Neuronal stem cell (in vitro differentiated cells): ENCODE measurements at regions not wholly inside any gene's neighbourhood (a gene's known extent, or its start where the extent isn't known, plus 50 kb on each side); places are given as distances from the start of the nearest gene placed in this dataset.
"Not testable (repeated sequence)": the region's sequence is repeated elsewhere in the genome, so short reads cannot be mapped to it uniquely, and the experiment has no call there.

Source experiments
- DNase-seq: peaks from one replicate; pipeline ENCODE4 v3.0.0-alpha.2; 2013; ENCODE audit warnings: low spot score
- H2AFZ ChIP-seq: one replicate; pipeline ENCODE4 v1.6.1; 2013; ENCODE audit warnings: mild to moderate bottlenecking, low read length, inconsistent platforms
- H2AK5ac ChIP-seq: 2 replicates; pipeline ENCODE4 v1.6.1; 2013; ENCODE audit warnings: low read depth, mild to moderate bottlenecking, inconsistent platforms, low read length, moderate library complexity, mixed read lengths
- H2BK120ac ChIP-seq: 2 replicates; pipeline ENCODE4 v1.6.1; 2013; ENCODE audit warnings: low read depth, mild to moderate bottlenecking, inconsistent platforms, low read length, moderate library complexity, mixed read lengths
- H2BK12ac ChIP-seq: one replicate; pipeline ENCODE4 v1.6.1; 2013; ENCODE audit warnings: low read length, inconsistent platforms
- H2BK15ac ChIP-seq: 2 replicates; pipeline ENCODE4 v1.6.1; 2013; ENCODE audit warnings: mild to moderate bottlenecking, low read length, inconsistent platforms, mixed read lengths
- H2BK5ac ChIP-seq: one replicate; pipeline ENCODE4 v1.6.1; 2013; ENCODE audit warnings: inconsistent platforms, mild to moderate bottlenecking, low read length, moderate library complexity
- H3K14ac ChIP-seq: one replicate; pipeline ENCODE4 v1.6.1; 2013; ENCODE audit warnings: low read length, inconsistent platforms
- H3K18ac ChIP-seq: 2 replicates; pipeline ENCODE4 v1.6.1; 2013; ENCODE audit warnings: low read length, inconsistent platforms
- H3K23ac ChIP-seq: 2 replicates; pipeline ENCODE4 v1.6.1; 2013; ENCODE audit warnings: low read depth, mild to moderate bottlenecking, mixed read lengths, low read length, inconsistent platforms; ENCODE audit not compliant: poor library complexity
- H3K27ac ChIP-seq: replicated peaks from 3 replicates; pipeline ENCODE4 v1.5.1; 2013; ENCODE audit warnings: low read length, inconsistent platforms
- H3K27me3 ChIP-seq, 3 experiments: 2 replicates each; pipeline ENCODE4 v1.6.1; 2013; ENCODE audit warnings: low read length in 3 of 3, mild to moderate bottlenecking in 2 of 3, inconsistent platforms in 1 of 3, low read depth in 1 of 3, mixed read lengths in 1 of 3, moderate library complexity in 1 of 3; ENCODE audit not compliant: control insufficient read depth in 3 of 3, insufficient read depth in 3 of 3
- H3K36me3 ChIP-seq, 2 donors: replicated peaks in 1 of 2; 2 replicates each; pipeline ENCODE4 v1.6.1; 2013; ENCODE audit warnings: low read length in 2 of 2; ENCODE audit not compliant: control insufficient read depth in 2 of 2, insufficient read depth in 2 of 2
- H3K4ac ChIP-seq: 2 replicates; pipeline ENCODE4 v1.6.1; 2013; ENCODE audit warnings: inconsistent platforms, mild to moderate bottlenecking, low read length, moderate library complexity
- H3K4me1 ChIP-seq, 2 donors: 1 replicate in 1 of 2; 2 replicates in 1 of 2; pipeline ENCODE4 v1.6.1; 2013; ENCODE audit warnings: low read length in 2 of 2, low read depth in 1 of 2; ENCODE audit not compliant: control insufficient read depth in 2 of 2, insufficient read depth in 1 of 2
- H3K4me2 ChIP-seq: one replicate; pipeline ENCODE4 v1.6.1; 2013; ENCODE audit warnings: mild to moderate bottlenecking, low read length, inconsistent platforms; ENCODE audit not compliant: insufficient read depth, poor library complexity, severe bottlenecking
- H3K4me3 ChIP-seq, 2 donors: 2 replicates each; pipeline ENCODE4 v1.5.1; 2013; ENCODE audit warnings: low read length in 2 of 2, mild to moderate bottlenecking in 2 of 2, inconsistent platforms in 1 of 2, moderate library complexity in 1 of 2
- H3K79me1 ChIP-seq: one replicate; pipeline ENCODE4 v1.6.1; 2013; ENCODE audit warnings: low read depth, mild to moderate bottlenecking, inconsistent platforms, low read length, moderate library complexity
- H3K9ac ChIP-seq: one replicate; pipeline ENCODE4 v1.6.1; 2013; ENCODE audit warnings: mild to moderate bottlenecking, low read depth, low read length, inconsistent platforms; ENCODE audit not compliant: poor library complexity
- H3K9me3 ChIP-seq, 2 donors: replicated peaks in 1 of 2; 2 replicates each; pipeline versions ENCODE3 to v1.6.1; 2013; ENCODE audit warnings: low read length in 2 of 2, mild to moderate bottlenecking in 2 of 2, inconsistent platforms in 1 of 2, low read depth in 1 of 2, mixed read lengths in 1 of 2, moderate library complexity in 1 of 2; ENCODE audit not compliant: control insufficient read depth in 2 of 2, insufficient read depth in 1 of 2
- H4K8ac ChIP-seq: one replicate; pipeline ENCODE4 v1.6.1; 2013; ENCODE audit warnings: low read depth, mild to moderate bottlenecking, inconsistent platforms, low read length, moderate library complexity
- H4K91ac ChIP-seq: one replicate; pipeline ENCODE4 v1.6.1; 2013; ENCODE audit warnings: low read length, low read depth, mild to moderate bottlenecking, inconsistent platforms; ENCODE audit not compliant: poor library complexity
- WGBS, 2 donors: extraction: QIAGEN DNeasy Blood & Tissue Kit; methylation state at CpG; one replicate each; pipeline ENCODE4 v1.1.7; 2013; ENCODE audit warnings: missing lambda C conversion rate in 2 of 2, mixed read lengths in 1 of 2; ENCODE audit not compliant: insufficient read length in 2 of 2, insufficient replicate concordance in 1 of 2; ENCODE audit errors: extremely low coverage in 2 of 2; 5-methylcytosine and 5-hydroxymethylcytosine counted together

- Histone ChIP-seq H3K36me3 (no peaks in the 10 kb centered on the region), H3K4ac (no peak overlapping the region), H4K91ac (no peak overlapping the region), H2BK12ac (no peak overlapping the region), H4K8ac (no peak overlapping the region), H3K27ac (no peak overlapping the region), H2BK120ac (no peak overlapping the region), H3K23ac (no peak overlapping the region), H3K14ac (no peak overlapping the region), H3K4me3 (no peak overlapping the region), H2BK5ac (no peak overlapping the region), H3K9me3 (no peaks in the 10 kb centered on the region), H3K4me1 (no peaks in the 10 kb centered on the region), H2AFZ (no peak overlapping the region), H3K4me2 (no peak overlapping the region), H3K9ac (no peak overlapping the region), H2AK5ac (no peak overlapping the region), H3K18ac (no peak overlapping the region), H2BK15ac (no peak overlapping the region), H3K79me1 (no peaks in the 10 kb centered on the region), H3K27me3 (no peaks in the 10 kb centered on the region)
- WGBS, 2 donors = no CpG with 5 or more reads among the region's 2 CpGs
- DNase-seq = no peak
These were observed 1109.3 kb downstream of the PLA2G4A start for GRCh38 chr1:187938092-187938491.

GRCh38 chr1:187942986-187943385, 1114.2 kb downstream of the PLA2G4A start:
- H3K4ac ChIP-seq = no peak overlapping the region
- no peak overlapping the region for H3K14ac ChIP-seq
- no peak overlapping the region for H3K27ac ChIP-seq
- H2AK5ac ChIP-seq = no peak overlapping the region
- no peaks in the 10 kb centered on the region for H3K27me3 ChIP-seq
- no peak overlapping the region for H2BK15ac ChIP-seq
- no peak overlapping the region for H3K18ac ChIP-seq
- no peaks in the 10 kb centered on the region for H3K36me3 ChIP-seq
- no peaks in the 10 kb centered on the region for H3K4me1 ChIP-seq
- no peaks in the 10 kb centered on the region for H3K9me3 ChIP-seq
- H2AFZ ChIP-seq = no peak overlapping the region
- no peak overlapping the region for H3K4me2 ChIP-seq
- no peak overlapping the region for H3K9ac ChIP-seq
- H4K91ac ChIP-seq = no peak overlapping the region
- no peak overlapping the region for H2BK5ac ChIP-seq
- no peak for DNase-seq
- 100% methylated on average over 1 of the region's 4 CpGs; no CpG with 5 or more reads in 1 of the 2 donors for WGBS, 2 donors
- no peaks in the 10 kb centered on the region for H3K79me1 ChIP-seq
- H3K23ac ChIP-seq = no peak overlapping the region
- no peak overlapping the region for H3K4me3 ChIP-seq
- H4K8ac ChIP-seq = no peak overlapping the region
- no peak overlapping the region for H2BK120ac ChIP-seq
- H2BK12ac ChIP-seq = no peak overlapping the region

GRCh38 chr1:187943606-187944403, 1115.1 kb downstream of the PLA2G4A start:
- no peaks in the 10 kb centered on the region for H3K9me3 ChIP-seq
- H2AK5ac ChIP-seq = no peak overlapping the region
- H3K4me1 ChIP-seq = no peaks in the 10 kb centered on the region
- H3K9ac ChIP-seq = no peak overlapping the region
- no peak overlapping the region for H2BK15ac ChIP-seq
- no CpG with 5 or more reads among the region's 2 CpGs for WGBS, 2 donors
- no peak overlapping the region for H3K27ac ChIP-seq
- H2BK12ac ChIP-seq = no peak overlapping the region
- H3K23ac ChIP-seq = no peak overlapping the region
- DNase-seq = no peak
- no peaks in the 10 kb centered on the region for H3K36me3 ChIP-seq
- H3K27me3 ChIP-seq = no peaks in the 10 kb centered on the region
- no peaks in the 10 kb centered on the region for H3K79me1 ChIP-seq
- H2BK120ac ChIP-seq = no peak overlapping the region
- H3K4me2 ChIP-seq = no peak overlapping the region
- H3K18ac ChIP-seq = no peak overlapping the region
- H4K91ac ChIP-seq = no peak overlapping the region
- H3K14ac ChIP-seq = no peak overlapping the region
- no peak overlapping the region for H2BK5ac ChIP-seq
- no peak overlapping the region for H2AFZ ChIP-seq
- no peak overlapping the region for H3K4ac ChIP-seq
- no peak overlapping the region for H3K4me3 ChIP-seq
- H4K8ac ChIP-seq = no peak overlapping the region

GRCh38 chr1:187946661-187947060, 1117.9 kb downstream of the PLA2G4A start:
- H3K14ac ChIP-seq, H3K18ac ChIP-seq, H2BK5ac ChIP-seq, H4K91ac ChIP-seq, H3K4me1 ChIP-seq, H3K4me3 ChIP-seq, H2AK5ac ChIP-seq, H3K27me3 ChIP-seq, H3K27ac ChIP-seq, H3K79me1 ChIP-seq, H2BK12ac ChIP-seq, H2AFZ ChIP-seq, H3K4ac ChIP-seq, H4K8ac ChIP-seq, H3K4me2 ChIP-seq, H3K9me3 ChIP-seq, H3K36me3 ChIP-seq, H3K23ac ChIP-seq, H2BK120ac ChIP-seq, H3K9ac ChIP-seq, DNase-seq, H2BK15ac ChIP-seq: not testable (repeated sequence)
- WGBS, 2 donors = no CpG with 5 or more reads among the region's 3 CpGs
